HCT116 (cell line): ENCODE measurements at regions not wholly inside any gene's neighbourhood (a gene's known extent, or its start where the extent isn't known, plus 50 kb on each side); places are given as distances from the start of the nearest gene placed in this dataset.

Source experiments
- EZH2phosphoT487 ChIP-seq: fragments of 200-600 bp; IDR thresholded peaks from 2 replicates; pipeline ENCODE4 v1.6.1; 2018; ENCODE audit warnings: antibody characterized with exemption, borderline replicate concordance
- JUND ChIP-seq: IDR thresholded peaks from 2 replicates; pipeline ENCODE4 v1.6.1; 2012
- POLR2A ChIP-seq: IDR thresholded peaks from 2 replicates; pipeline ENCODE4 v1.7.0; 2011; ENCODE audit warnings: borderline replicate concordance; ENCODE audit not compliant: insufficient read depth, insufficient read length; ENCODE audit errors: extremely low read depth
- ZFX ChIP-seq: fragments of 450-650 bp; IDR thresholded peaks from 2 replicates; pipeline ENCODE4 v1.6.1; 2017
- ZNF274 ChIP-seq: fragments of 200-500 bp; sonication (Bioruptor generic); IDR thresholded peaks from 2 replicates; pipeline ENCODE4 v1.6.1; 2014; ENCODE audit warnings: mild to moderate bottlenecking, low read depth, low read length, inconsistent platforms
- TF ChIP-seq, protein P1 (sequence below), 3 experiments: fragments of 200-600 bp in 1 of 3; sonication (generic) in 1 of 3; IDR thresholded peaks in 2 of 3; conservative IDR thresholded peaks in 1 of 3; 2 replicates each; pipeline ENCODE4 v1.5.1; 2012 to 2017; ENCODE audit warnings: low read depth in 2 of 3, low read length in 2 of 3, antibody characterized with exemption in 1 of 3, borderline replicate concordance in 1 of 3, control low read depth in 1 of 3, mild to moderate bottlenecking in 1 of 3, mixed read lengths in 1 of 3, mixed run types in 1 of 3, moderate library complexity in 1 of 3; ENCODE audit not compliant: insufficient read depth in 1 of 3

DNA sequence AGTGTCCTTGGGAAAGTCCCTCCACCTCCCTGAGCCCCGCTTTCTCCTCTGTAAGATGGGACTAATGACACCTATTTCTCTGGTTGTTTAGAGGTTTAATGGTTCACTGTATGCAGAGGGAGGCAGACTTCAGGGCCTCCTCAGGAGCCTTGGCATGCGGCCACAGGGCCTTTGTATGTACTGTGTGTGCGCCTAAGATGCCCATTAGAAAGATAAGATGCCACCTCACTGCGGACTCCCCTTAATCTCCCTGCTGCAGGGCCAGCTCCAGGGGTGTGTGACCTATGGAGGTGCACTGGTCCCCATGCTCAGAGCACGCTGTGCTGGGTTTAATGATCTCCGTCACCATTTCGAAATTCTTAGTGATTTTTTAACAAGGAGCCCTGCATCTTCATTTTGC, 59.3 kb downstream of the TMEM235 start:
- TF ChIP-seq EZH2phosphoT487 (no peak), ZNF274 (no peak), ZFX (no peak), POLR2A (no peak), JUND (no peak)
- TF ChIP-seq, protein P1, sequence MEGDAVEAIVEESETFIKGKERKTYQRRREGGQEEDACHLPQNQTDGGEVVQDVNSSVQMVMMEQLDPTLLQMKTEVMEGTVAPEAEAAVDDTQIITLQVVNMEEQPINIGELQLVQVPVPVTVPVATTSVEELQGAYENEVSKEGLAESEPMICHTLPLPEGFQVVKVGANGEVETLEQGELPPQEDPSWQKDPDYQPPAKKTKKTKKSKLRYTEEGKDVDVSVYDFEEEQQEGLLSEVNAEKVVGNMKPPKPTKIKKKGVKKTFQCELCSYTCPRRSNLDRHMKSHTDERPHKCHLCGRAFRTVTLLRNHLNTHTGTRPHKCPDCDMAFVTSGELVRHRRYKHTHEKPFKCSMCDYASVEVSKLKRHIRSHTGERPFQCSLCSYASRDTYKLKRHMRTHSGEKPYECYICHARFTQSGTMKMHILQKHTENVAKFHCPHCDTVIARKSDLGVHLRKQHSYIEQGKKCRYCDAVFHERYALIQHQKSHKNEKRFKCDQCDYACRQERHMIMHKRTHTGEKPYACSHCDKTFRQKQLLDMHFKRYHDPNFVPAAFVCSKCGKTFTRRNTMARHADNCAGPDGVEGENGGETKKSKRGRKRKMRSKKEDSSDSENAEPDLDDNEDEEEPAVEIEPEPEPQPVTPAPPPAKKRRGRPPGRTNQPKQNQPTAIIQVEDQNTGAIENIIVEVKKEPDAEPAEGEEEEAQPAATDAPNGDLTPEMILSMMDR (IDR thresholded peaks at IDR 0.05 in 2 of 3, conservative IDR thresholded peaks at IDR 0.05 in 1 of 3; ENCODE audit: borderline replicate concordance in 1 of 3, insufficient read depth in 1 of 3, low read depth in 2 of 3, low read length in 2 of 3) = no peak
